GM12864 (cell line): ENCODE measurements at regions not wholly inside any gene's neighbourhood (a gene's known extent, or its start where the extent isn't known, plus 50 kb on each side); places are given as distances from the start of the nearest gene placed in this dataset.

ENCODE experiments used
- DNase-seq: peaks from one replicate; pipeline ENCODE4 v3.0.0-alpha.2; 2011; ENCODE audit warnings: low read depth
- H3K4me3 ChIP-seq: 2 replicates; pipeline ENCODE4 v1.5.1; 2011; ENCODE audit warnings: mild to moderate bottlenecking, low read depth, low read length, control low read depth
- CTCF ChIP-seq: IDR thresholded peaks from 2 replicates; pipeline ENCODE4 v1.5.1; 2011; ENCODE audit warnings: low read depth, mild to moderate bottlenecking, moderate library complexity, low read length, control low read depth, inconsistent platforms; ENCODE audit errors: missing control alignments

GRCh38 chr5:68983043-68983442, 110.8 kb upstream of the SLC30A5 start:
- H3K4me3 ChIP-seq: no peak overlapping the region
- no peak for TF ChIP-seq CTCF
- no peak for DNase-seq

GRCh38 chr5:68983959-68984358, 109.9 kb upstream of the SLC30A5 start:
- no peak for DNase-seq
- TF ChIP-seq CTCF: no peak
- no peak overlapping the region for H3K4me3 ChIP-seq

GRCh38 chr5:68991279-68992084, 102.3 kb upstream of the SLC30A5 start:
- no peak overlapping the region for H3K4me3 ChIP-seq
- DNase-seq: no peak
- no peak for TF ChIP-seq CTCF

DNA sequence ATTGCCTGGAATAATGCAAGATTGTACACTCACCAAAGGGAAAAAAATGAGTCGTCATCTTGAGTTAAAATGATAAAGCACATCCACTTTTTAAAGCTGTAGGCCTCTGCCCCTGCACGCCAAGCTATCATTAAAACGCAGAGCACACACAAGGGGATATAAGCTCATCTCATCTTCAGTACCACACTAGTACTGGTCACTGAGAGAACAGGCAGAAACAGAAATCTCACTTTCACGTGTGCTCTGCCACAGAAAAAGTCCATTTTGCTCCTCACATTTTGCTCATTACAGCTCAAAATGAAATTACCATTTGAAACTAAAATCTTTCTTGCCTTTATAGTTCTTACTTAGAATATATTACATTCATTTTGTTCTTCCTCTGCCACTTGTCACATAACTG, 99.2 kb upstream of the SLC30A5 start:
- DNase-seq: peak; percentile 21
- no peak overlapping the region for H3K4me3 ChIP-seq
- no peak for TF ChIP-seq CTCF

DNA sequence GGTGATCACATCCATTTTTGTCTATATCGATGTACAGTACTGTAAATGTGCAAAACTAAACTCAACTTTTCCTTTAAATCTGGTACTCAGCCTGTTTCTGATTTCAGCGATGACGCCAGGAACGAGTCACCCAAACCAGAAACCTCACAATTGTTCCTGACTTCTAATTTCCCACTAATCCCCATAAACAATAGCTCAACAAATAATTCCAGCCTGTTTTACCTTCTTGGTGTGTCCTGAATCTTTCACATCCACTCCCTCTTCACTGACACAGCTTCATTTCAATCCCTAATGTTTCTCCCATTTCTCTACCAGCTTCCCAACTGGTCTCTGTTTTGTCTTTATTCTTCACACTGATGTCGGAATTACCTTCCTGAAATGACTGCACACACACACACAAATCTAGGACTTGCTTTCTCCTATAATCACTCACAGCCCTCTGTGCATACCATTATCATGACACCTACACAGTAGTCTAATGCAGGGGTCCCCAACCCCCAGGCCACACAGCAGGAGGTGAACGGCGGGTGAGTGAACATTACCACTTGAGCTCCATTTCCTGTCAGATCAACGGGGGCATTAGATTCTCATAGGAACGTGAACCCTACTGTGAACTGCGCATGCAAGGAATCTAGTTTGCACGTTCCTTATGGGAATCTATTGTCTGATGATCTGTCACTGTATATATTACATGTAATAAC, 97.8 kb upstream of the SLC30A5 start:
- TF ChIP-seq CTCF: no peak
- H3K4me3 ChIP-seq: no peak overlapping the region
- DNase-seq: no peak

- no peak for TF ChIP-seq CTCF
- no peak overlapping the region for H3K4me3 ChIP-seq
- no peak for DNase-seq
Measured at GRCh38 chr5:68999181-68999580, 94.6 kb upstream of the SLC30A5 start.
